H1 (cell line): ENCODE measurements at regions not wholly inside any gene's neighbourhood (a gene's known extent, or its start where the extent isn't known, plus 50 kb on each side); places are given as distances from the start of the nearest gene placed in this dataset.

Source experiments
- CTCF ChIA-PET: fragments of 300-600 bp; sonication (Branson Sonifier 250); formaldehyde crosslinking; loops from one replicate; lab custom pipeline; 2021; ENCODE audit not compliant: partially characterized antibody; lab: Charles Lee
- POLR2A ChIA-PET: fragments of 300-600 bp; sonication (Branson Sonifier 250); formaldehyde crosslinking; loops from one replicate; lab custom pipeline; 2021; ENCODE audit warnings: inconsistent platforms; ENCODE audit not compliant: partially characterized antibody; lab: Charles Lee
- DNase-seq, 2 experiments: peaks; one replicate each; pipeline versions ENCODE4 v3.0.0 to v3.0.0-alpha.2; 2010 to 2022; ENCODE audit warnings: low spot score in 2 of 2, low read depth in 1 of 2, mixed read lengths in 1 of 2
- FAIRE-seq: peaks from 2 replicates; lab custom pipeline; 2011; peaks lifted over from hg19 to GRCh38; lab: Jason Lieb, UNC
- H2AFZ ChIP-seq: 2 replicates; pipeline ENCODE4 v1.8.1; 2012; ENCODE audit warnings: low read length, inconsistent platforms
- H2AK5ac ChIP-seq: 2 replicates; pipeline ENCODE4 v1.6.1; 2013; ENCODE audit warnings: low read depth, low read length
- H2BK120ac ChIP-seq: replicated peaks from 2 replicates; pipeline ENCODE3; 2013; ENCODE audit warnings: low read depth, low read length, inconsistent platforms
- H2BK12ac ChIP-seq: 2 replicates; pipeline ENCODE4 v1.6.1; 2013; ENCODE audit warnings: low read depth, low read length
- H2BK15ac ChIP-seq: 2 replicates; pipeline ENCODE4 v1.6.1; 2013; ENCODE audit warnings: low read length
- H2BK20ac ChIP-seq: 2 replicates; pipeline ENCODE4 v1.6.1; 2013; ENCODE audit warnings: low read length
- H2BK5ac ChIP-seq: 2 replicates; pipeline ENCODE4 v1.6.1; 2013; ENCODE audit warnings: low read depth, low read length
- H3K14ac ChIP-seq: 2 replicates; pipeline ENCODE4 v1.6.1; 2013; ENCODE audit warnings: inconsistent platforms; ENCODE audit not compliant: insufficient read length
- H3K18ac ChIP-seq: 2 replicates; pipeline ENCODE4 v1.6.1; 2013; ENCODE audit warnings: low read length; ENCODE audit errors: extremely low read depth
- H3K23ac ChIP-seq: 2 replicates; pipeline ENCODE4 v1.6.1; 2013; ENCODE audit warnings: inconsistent platforms; ENCODE audit not compliant: insufficient read length
- H3K23me2 ChIP-seq: 2 replicates; pipeline ENCODE4 v1.6.1; 2013; ENCODE audit warnings: low read depth, low read length
- H3K27ac ChIP-seq: 2 replicates; pipeline ENCODE4 v1.6.1; 2011; ENCODE audit warnings: low read depth, low read length, inconsistent platforms
- H3K27me3 ChIP-seq, 4 experiments: replicated peaks in 1 of 4; 1 replicate in 1 of 4; 2 replicates in 3 of 4; pipeline versions ENCODE4 v1.6.1 to v1.8.1; 2011 to 2013; ENCODE audit warnings: low read length in 3 of 4, mild to moderate bottlenecking in 3 of 4, inconsistent platforms in 2 of 4, mixed read lengths in 2 of 4, moderate library complexity in 1 of 4; ENCODE audit not compliant: control insufficient read depth in 3 of 4, insufficient read depth in 3 of 4; ENCODE audit errors: extremely low read depth in 1 of 4
- H3K36me3 ChIP-seq, 4 experiments: 2 replicates each; pipeline versions ENCODE4 v1.6.1 to v1.8.1; 2011 to 2013; ENCODE audit warnings: mild to moderate bottlenecking in 4 of 4, low read length in 3 of 4, moderate library complexity in 2 of 4, control low read depth in 1 of 4, inconsistent platforms in 1 of 4; ENCODE audit not compliant: insufficient read depth in 4 of 4, control insufficient read depth in 2 of 4
- H3K4ac ChIP-seq: replicated peaks from 2 replicates; pipeline ENCODE3; 2013; ENCODE audit warnings: low read length, low read depth, mixed read lengths, inconsistent platforms; ENCODE audit not compliant: insufficient read length
- H3K4me1 ChIP-seq, 4 experiments: replicated peaks in 1 of 4; 1 replicate in 1 of 4; 2 replicates in 3 of 4; pipeline versions ENCODE4 v1.6.1 to v1.8.1; 2011 to 2013; ENCODE audit warnings: low read length in 3 of 4, inconsistent platforms in 2 of 4, mixed read lengths in 1 of 4; ENCODE audit not compliant: insufficient read depth in 4 of 4, control insufficient read depth in 3 of 4
- H3K4me2 ChIP-seq, 2 experiments: 2 replicates each; pipeline versions ENCODE4 v1.6.1 to v1.8.1; 2011 to 2013; ENCODE audit warnings: low read depth in 2 of 2, low read length in 2 of 2, control low read depth in 1 of 2, inconsistent platforms in 1 of 2, mild to moderate bottlenecking in 1 of 2; ENCODE audit not compliant: insufficient read depth in 1 of 2
- H3K4me3 ChIP-seq, 4 experiments: fragments of 200-600, 300-600 bp in 1 of 4; sonication (generic), shearing (Covaris generic), sonication (Bioruptor Twin) in 1 of 4; 2 replicates each; pipeline versions ENCODE4 v1.5.1 to v1.8.1; 2011 to 2016; ENCODE audit warnings: low read length in 4 of 4, low read depth in 3 of 4, control low read depth in 2 of 4, inconsistent platforms in 2 of 4, mild to moderate bottlenecking in 2 of 4, mixed read lengths in 1 of 4, moderate library complexity in 1 of 4; ENCODE audit not compliant: insufficient read depth in 2 of 4; ENCODE audit errors: extremely low read depth in 1 of 4
- H3K56ac ChIP-seq: replicated peaks from 2 replicates; pipeline ENCODE3; 2013; ENCODE audit warnings: low read depth, mild to moderate bottlenecking, mixed read lengths, low read length, inconsistent platforms; ENCODE audit not compliant: insufficient read length
- H3K79me1 ChIP-seq: 2 replicates; pipeline ENCODE4 v1.6.1; 2013; ENCODE audit warnings: low read depth, low read length, control low read depth
- H3K79me2 ChIP-seq, 2 experiments: 2 replicates each; pipeline versions ENCODE4 v1.6.1 to v1.8.1; 2012 to 2013; ENCODE audit warnings: low read length in 2 of 2, mild to moderate bottlenecking in 2 of 2, inconsistent platforms in 1 of 2; ENCODE audit not compliant: insufficient read depth in 2 of 2, control insufficient read depth in 1 of 2
- H3K9ac ChIP-seq, 4 experiments: replicated peaks in 1 of 4; 1 replicate in 1 of 4; 2 replicates in 3 of 4; pipeline versions ENCODE4 v1.6.1 to v1.8.1; 2011 to 2013; ENCODE audit warnings: low read depth in 3 of 4, low read length in 3 of 4, control low read depth in 2 of 4, mild to moderate bottlenecking in 2 of 4, moderate library complexity in 2 of 4, inconsistent platforms in 1 of 4; ENCODE audit errors: extremely low read depth in 1 of 4
- H3K9me3 ChIP-seq, 2 experiments: 2 replicates each; pipeline versions ENCODE4 v1.6.1 to v1.8.1; 2012 to 2013; ENCODE audit warnings: mild to moderate bottlenecking in 2 of 2, moderate library complexity in 2 of 2, control low read depth in 1 of 2, inconsistent platforms in 1 of 2, low read depth in 1 of 2, low read length in 1 of 2, mixed read lengths in 1 of 2; ENCODE audit not compliant: insufficient read depth in 2 of 2
- H4K20me1 ChIP-seq, 2 experiments: replicated peaks in 1 of 2; 2 replicates each; pipeline versions ENCODE3 to v1.8.1; 2011 to 2013; ENCODE audit warnings: inconsistent platforms in 2 of 2, low read length in 2 of 2, mild to moderate bottlenecking in 1 of 2; ENCODE audit not compliant: insufficient read depth in 2 of 2, control insufficient read depth in 1 of 2
- H4K5ac ChIP-seq: 2 replicates; pipeline ENCODE4 v1.6.1; 2013; ENCODE audit warnings: low read length, low read depth, mixed read lengths, inconsistent platforms; ENCODE audit not compliant: insufficient read length
- H4K8ac ChIP-seq: 2 replicates; pipeline ENCODE4 v1.8.0; 2013; ENCODE audit warnings: mild to moderate bottlenecking, moderate library complexity, low read length, inconsistent platforms; ENCODE audit not compliant: insufficient read depth; ENCODE audit errors: extremely low read depth
- H4K91ac ChIP-seq: replicated peaks from 2 replicates; pipeline ENCODE3; 2013; ENCODE audit warnings: low read length, mixed read lengths, inconsistent platforms; ENCODE audit not compliant: insufficient read length
- FOSL1 ChIP-seq: IDR thresholded peaks from 2 replicates; pipeline ENCODE4 v1.6.1; 2011; ENCODE audit warnings: mild to moderate bottlenecking, low read depth, low read length, moderate library complexity; ENCODE audit not compliant: insufficient read depth
- WGBS, 2 experiments: shearing (Covaris generic) in 1 of 2; methylation state at CpG; one replicate each; pipeline versions ENCODE4 v1.1.6 to v1.1.7; 2013 to 2015; ENCODE audit warnings: low lambda C conversion rate in 2 of 2, mixed read lengths in 2 of 2, inconsistent platforms in 1 of 2, low coverage in 1 of 2, missing lambda C conversion rate in 1 of 2; ENCODE audit not compliant: insufficient replicate concordance in 2 of 2, insufficient coverage in 1 of 2, insufficient read length in 1 of 2; ENCODE audit errors: extremely low coverage in 1 of 2, missing lambda C conversion rate in 1 of 2; 5-methylcytosine and 5-hydroxymethylcytosine counted together

DNA sequence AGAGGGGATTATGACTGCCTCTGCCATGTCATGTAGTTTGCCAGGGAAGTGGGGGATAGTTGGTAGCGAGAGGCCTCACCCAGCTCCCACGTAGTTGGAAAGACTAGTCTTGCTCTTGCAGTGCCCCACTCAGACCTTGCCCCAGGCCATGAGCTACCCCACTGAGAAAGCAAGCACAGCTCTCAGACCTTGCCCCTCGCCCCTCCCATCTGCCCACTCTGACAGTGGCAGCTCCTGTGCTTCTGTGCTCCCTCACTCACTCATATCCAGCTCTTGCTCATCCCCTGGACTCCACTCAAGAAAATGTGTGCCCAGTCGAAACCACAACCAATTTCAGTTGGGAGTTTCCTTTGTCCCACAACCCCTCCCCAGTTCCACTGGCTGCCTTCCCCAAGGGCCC, 55.5 kb upstream of the BDKRB2 start:
- Histone ChIP-seq H3K23me2 (no peaks in the 10 kb centered on the region), H3K14ac (no peak overlapping the region), H3K36me3 (no peaks in the 10 kb centered on the region), H4K91ac (no peak overlapping the region), H2BK120ac (no peak overlapping the region), H2AFZ (no peak overlapping the region), H4K5ac (no peak overlapping the region), H3K27ac (no peak overlapping the region), H2BK15ac (no peak overlapping the region), H3K27me3 (no peaks in the 10 kb centered on the region), H2BK5ac (no peak overlapping the region), H3K9me3 (no peaks in the 10 kb centered on the region), H3K79me2 (no peaks in the 10 kb centered on the region), H3K4ac (no peak overlapping the region), H3K18ac (no peak overlapping the region), H2BK20ac (no peak overlapping the region), H4K8ac (0 out of 2 replicates have a peak overlapping the region, but pooled peaks have one; percentile 45), H2BK12ac (no peak overlapping the region), H2AK5ac (no peak overlapping the region), H3K56ac (no peak overlapping the region), H3K23ac (no peak overlapping the region), H3K4me2 (no peak overlapping the region), H3K4me1 (no peaks in the 10 kb centered on the region), H4K20me1 (peaks cover 0 to 2% of the 10 kb centered on the region in 2 experiments), H3K9ac (no peak overlapping the region; a peak in 1 of 7 replicates), H3K4me3 (no peak overlapping the region), H3K79me1 (no peaks in the 10 kb centered on the region)
- DNase-seq, result no peak
- CTCF ChIA-PET, result interaction anchor here (1.2 to 1.6 kb wide), 3 partner anchors 18 to 127 kb away, joined by 3 to 5 read pairs (median 3); no protein-coding TSS in a partner anchor
- POLR2A ChIA-PET, result no interaction called here
- no peak for FAIRE-seq
- TF ChIP-seq FOSL1, result no peak
- 79% methylated on average over 4 of the region's 4 CpGs; no CpG with 5 or more reads in 1 of the 2 experiments for WGBS, 2 experiments
